ENCODE measurements at regions not wholly inside any gene's neighbourhood (a gene's known extent, or its start where the extent isn't known, plus 50 kb on each side); places are given as distances from the start of the nearest gene placed in this dataset.

DNA sequence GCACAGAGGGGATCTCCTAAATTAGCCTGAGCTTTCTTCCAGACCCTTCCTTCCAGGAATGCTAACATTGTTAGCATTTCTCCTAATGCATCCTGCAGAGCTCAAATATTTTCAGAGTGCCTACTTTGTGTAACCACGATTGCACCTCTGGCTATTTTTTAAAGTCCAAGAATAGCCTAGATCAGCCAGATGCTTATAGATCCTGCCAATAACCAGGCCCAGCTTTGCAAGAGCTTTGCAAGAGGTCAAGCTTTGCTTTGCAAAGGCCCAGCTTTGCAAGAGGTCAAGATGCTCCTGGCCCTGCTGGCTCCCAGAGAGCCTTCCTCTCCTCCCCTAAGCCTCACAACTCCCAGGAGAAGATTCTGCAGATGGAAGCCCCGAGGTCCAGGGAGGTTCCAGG is 491.9 kb downstream of the MN1 start:
- CTCF ChIA-PET: interaction anchor here (0.7 kb wide), 1 partner anchor 12 kb away, joined by 3 read pairs; no protein-coding TSS in a partner anchor
- no TSS peak for BruUV-seq (replicated peaks)
- intact Hi-C loops (cut with micrococcal nuclease): no loop called here
- DNase-seq (ENCODE audit: unreplicated experiment): no peak
- no peak overlapping the region for H3K27ac Mint-ChIP-seq (ENCODE audit: low read depth, unreplicated experiment)
- TF ChIP-seq, protein P1, sequence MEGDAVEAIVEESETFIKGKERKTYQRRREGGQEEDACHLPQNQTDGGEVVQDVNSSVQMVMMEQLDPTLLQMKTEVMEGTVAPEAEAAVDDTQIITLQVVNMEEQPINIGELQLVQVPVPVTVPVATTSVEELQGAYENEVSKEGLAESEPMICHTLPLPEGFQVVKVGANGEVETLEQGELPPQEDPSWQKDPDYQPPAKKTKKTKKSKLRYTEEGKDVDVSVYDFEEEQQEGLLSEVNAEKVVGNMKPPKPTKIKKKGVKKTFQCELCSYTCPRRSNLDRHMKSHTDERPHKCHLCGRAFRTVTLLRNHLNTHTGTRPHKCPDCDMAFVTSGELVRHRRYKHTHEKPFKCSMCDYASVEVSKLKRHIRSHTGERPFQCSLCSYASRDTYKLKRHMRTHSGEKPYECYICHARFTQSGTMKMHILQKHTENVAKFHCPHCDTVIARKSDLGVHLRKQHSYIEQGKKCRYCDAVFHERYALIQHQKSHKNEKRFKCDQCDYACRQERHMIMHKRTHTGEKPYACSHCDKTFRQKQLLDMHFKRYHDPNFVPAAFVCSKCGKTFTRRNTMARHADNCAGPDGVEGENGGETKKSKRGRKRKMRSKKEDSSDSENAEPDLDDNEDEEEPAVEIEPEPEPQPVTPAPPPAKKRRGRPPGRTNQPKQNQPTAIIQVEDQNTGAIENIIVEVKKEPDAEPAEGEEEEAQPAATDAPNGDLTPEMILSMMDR (IDR thresholded peaks at IDR 0.05; ENCODE audit: unreplicated experiment): no peak
- peaks cover 10% of the 10 kb centered on the region for H3K9me3 Mint-ChIP-seq (ENCODE audit: unreplicated experiment)
- H3K4me1 Mint-ChIP-seq (ENCODE audit: insufficient read depth, unreplicated experiment): no peaks in the 10 kb centered on the region
- POLR2A ChIA-PET: no interaction called here
- no peak overlapping the region for H3K4me3 Mint-ChIP-seq (ENCODE audit: unreplicated experiment)
- H3K27me3 Mint-ChIP-seq (ENCODE audit: insufficient read depth, unreplicated experiment): peaks cover 14% of the 10 kb centered on the region
- H3K36me3 Mint-ChIP-seq (ENCODE audit: insufficient read depth, unreplicated experiment): no peaks in the 10 kb centered on the region

DNA sequence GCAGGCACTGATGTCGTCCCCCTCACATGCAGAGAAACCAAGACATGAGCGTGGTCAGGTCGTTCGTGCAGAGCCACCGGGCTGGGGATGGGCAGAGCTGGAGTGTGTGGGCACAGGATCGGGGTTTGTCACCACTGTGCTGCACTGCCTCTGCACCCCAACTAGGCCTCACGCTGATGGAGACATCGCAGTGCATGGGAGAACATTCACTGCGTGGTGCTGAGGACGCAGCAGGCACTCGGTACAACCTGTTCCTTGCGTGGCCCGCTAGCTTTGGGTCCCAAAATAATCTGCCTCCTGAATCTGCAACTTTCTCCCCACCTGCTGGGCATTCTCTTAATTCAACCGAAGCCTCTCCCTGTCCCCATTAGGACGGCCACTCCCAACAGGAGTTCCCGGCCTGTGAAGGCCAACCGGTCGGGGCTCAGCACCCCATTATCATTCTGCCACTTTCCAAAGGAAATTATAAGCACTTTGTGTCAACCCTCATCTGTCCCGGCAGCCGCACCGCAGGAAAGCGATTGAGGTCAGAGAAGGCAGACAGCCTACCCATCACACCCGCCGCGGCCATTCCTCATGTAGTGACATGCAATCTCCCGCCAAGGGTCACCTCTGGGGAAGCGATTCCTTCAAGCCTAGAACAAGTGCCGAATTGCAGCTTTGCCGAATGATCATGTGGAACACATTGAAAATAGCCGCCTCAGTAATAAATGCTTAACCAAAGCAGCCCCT is 490.4 kb downstream of the MN1 start:
- Mint-ChIP-seq H3K27ac (ENCODE audit: low read depth, unreplicated experiment) (no peak overlapping the region), H3K9me3 (ENCODE audit: unreplicated experiment) (peaks cover 10% of the 10 kb centered on the region), H3K4me3 (ENCODE audit: unreplicated experiment) (no peak overlapping the region), H3K27me3 (ENCODE audit: insufficient read depth, unreplicated experiment) (peaks cover 28% of the 10 kb centered on the region), H3K36me3 (ENCODE audit: insufficient read depth, unreplicated experiment) (no peaks in the 10 kb centered on the region), H3K4me1 (ENCODE audit: insufficient read depth, unreplicated experiment) (no peaks in the 10 kb centered on the region)
- DNase-seq (ENCODE audit: unreplicated experiment): no peak
- BruUV-seq (replicated peaks): no TSS peak
- TF ChIP-seq, protein P1 (IDR thresholded peaks at IDR 0.05; ENCODE audit: unreplicated experiment): no peak
- CTCF ChIA-PET: interaction anchor here (0.6 kb wide), 1 partner anchor 13 kb away, joined by 4 read pairs; no protein-coding TSS in a partner anchor
- POLR2A ChIA-PET: no interaction called here
- intact Hi-C loops (cut with micrococcal nuclease): no loop called here

DNA sequence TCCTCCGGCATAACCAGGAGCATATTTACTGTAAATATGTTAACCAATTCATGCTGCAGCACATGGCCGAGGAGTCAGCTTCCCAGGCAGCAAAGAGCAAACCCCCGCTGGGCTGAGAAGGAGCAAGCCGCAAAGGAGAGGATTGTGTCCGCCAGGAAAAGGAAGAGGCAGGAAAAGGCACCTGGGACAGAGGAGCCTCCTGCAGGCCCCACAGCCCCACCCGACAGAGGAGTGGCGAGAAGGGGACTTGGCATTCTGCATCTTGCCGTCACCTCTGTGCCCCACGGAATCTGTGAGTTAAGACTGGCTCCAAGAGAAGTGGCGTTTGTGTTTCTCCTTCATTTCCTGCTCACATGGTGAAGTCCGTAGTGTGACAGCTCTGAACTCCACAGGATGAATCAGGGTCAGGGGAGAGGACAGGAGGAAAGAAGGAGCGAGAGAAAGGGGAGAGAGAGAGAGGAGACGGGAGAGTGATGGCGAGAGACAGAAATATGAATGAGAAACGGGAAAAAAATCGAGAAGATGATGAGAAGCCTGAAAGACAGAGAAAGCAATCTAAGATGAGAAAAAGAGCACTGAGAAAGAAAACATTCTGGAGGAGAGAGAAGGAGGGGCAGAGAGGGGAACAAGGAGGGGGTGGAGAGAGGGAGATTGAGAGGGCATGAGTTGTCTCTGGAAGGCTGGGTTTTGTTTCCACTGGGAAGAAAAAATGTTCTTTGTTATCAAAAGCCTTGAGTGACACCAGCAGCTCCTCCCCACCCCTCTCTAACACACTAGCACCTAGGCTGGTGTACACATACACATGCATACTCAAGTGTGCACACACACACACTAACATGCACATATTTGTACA is 489.6 kb downstream of the MN1 start:
- peaks cover 5% of the 10 kb centered on the region for H3K36me3 Mint-ChIP-seq (ENCODE audit: insufficient read depth, unreplicated experiment)
- H3K27ac Mint-ChIP-seq (ENCODE audit: low read depth, unreplicated experiment): no peak overlapping the region
- H3K4me1 Mint-ChIP-seq (ENCODE audit: insufficient read depth, unreplicated experiment): peaks cover 3% of the 10 kb centered on the region
- CTCF ChIA-PET: no interaction called here
- intact Hi-C loops (cut with micrococcal nuclease): no loop called here
- no TSS peak for BruUV-seq (replicated peaks)
- H3K4me3 Mint-ChIP-seq (ENCODE audit: unreplicated experiment): no peak overlapping the region
- POLR2A ChIA-PET: no interaction called here
- peaks cover 36% of the 10 kb centered on the region for H3K27me3 Mint-ChIP-seq (ENCODE audit: insufficient read depth, unreplicated experiment)
- DNase-seq (ENCODE audit: unreplicated experiment): no peak
- TF ChIP-seq, protein P1 (IDR thresholded peaks at IDR 0.05; ENCODE audit: unreplicated experiment): no peak
- peaks cover 16% of the 10 kb centered on the region for H3K9me3 Mint-ChIP-seq (ENCODE audit: unreplicated experiment)

DNA sequence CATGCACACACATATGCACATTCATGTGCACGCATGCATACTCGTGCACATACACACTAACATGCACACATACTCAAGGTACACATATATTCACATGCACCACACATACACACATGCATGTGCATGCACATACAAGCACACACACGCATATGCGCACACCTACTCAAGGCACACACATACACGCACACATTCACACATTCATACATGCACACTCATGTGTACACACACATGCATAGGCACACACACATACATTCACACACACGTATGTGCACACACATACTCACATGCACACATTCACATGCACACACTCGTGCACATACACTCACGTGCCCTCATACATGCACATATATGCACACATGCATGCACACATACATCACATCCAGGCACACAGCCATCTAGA is 489.0 kb downstream of the MN1 start:
- H3K27me3 Mint-ChIP-seq (ENCODE audit: insufficient read depth, unreplicated experiment): peaks cover 42% of the 10 kb centered on the region
- H3K27ac Mint-ChIP-seq (ENCODE audit: low read depth, unreplicated experiment): no peak overlapping the region
- no peak overlapping the region for H3K4me3 Mint-ChIP-seq (ENCODE audit: unreplicated experiment)
- TF ChIP-seq, protein P1 (IDR thresholded peaks at IDR 0.05; ENCODE audit: unreplicated experiment): no peak
- H3K36me3 Mint-ChIP-seq (ENCODE audit: insufficient read depth, unreplicated experiment): peaks cover 5% of the 10 kb centered on the region
- intact Hi-C loops (cut with micrococcal nuclease): no loop called here
- peaks cover 16% of the 10 kb centered on the region for H3K9me3 Mint-ChIP-seq (ENCODE audit: unreplicated experiment)
- no peak for DNase-seq (ENCODE audit: unreplicated experiment)
- peaks cover 6% of the 10 kb centered on the region for H3K4me1 Mint-ChIP-seq (ENCODE audit: insufficient read depth, unreplicated experiment)
- BruUV-seq (replicated peaks): no TSS peak
- POLR2A ChIA-PET: no interaction called here
- CTCF ChIA-PET: interaction anchor here (0.7 kb wide), 1 partner anchor 106 kb away, joined by 3 read pairs; no protein-coding TSS in a partner anchor
